ENCODE measurements at regions not wholly inside any gene's neighbourhood (a gene's known extent, or its start where the extent isn't known, plus 50 kb on each side); places are given as distances from the start of the nearest gene placed in this dataset.

DNA sequence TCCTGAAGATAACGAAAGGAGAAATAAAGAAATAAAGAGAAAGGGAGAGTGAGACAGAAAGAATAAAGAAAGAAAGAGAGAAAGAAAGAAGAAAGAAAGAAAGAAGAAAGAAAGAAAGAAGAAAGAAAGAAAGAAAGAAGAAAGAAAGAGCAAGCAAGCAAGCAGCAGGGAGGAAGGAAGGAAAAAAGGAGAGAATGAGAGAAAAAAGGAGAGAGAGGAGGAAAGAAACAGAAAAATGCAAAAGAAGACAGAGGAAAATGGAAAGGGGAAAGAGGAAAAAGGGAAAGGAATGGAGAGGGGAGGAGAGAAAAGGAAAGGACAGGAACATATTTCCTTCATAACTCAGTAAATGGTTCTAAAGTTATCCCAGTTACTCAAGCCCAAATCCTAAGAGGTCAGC lies 978.8 kb upstream of the CDH9 start:
- H3K27ac ChIP-seq, result no peak overlapping the region
- TF ChIP-seq CTCF (IDR thresholded peaks at IDR 0.05) (no peak), ZFX (IDR thresholded peaks at IDR 0.05; ENCODE audit: borderline replicate concordance) (no peak)

- no peak overlapping the region for H3K27ac ChIP-seq
- TF ChIP-seq CTCF (IDR thresholded peaks at IDR 0.05) (peak; percentile 67), ZFX (IDR thresholded peaks at IDR 0.05; ENCODE audit: borderline replicate concordance) (no peak)
Measured at GRCh38 chr5:28014779-28015178, 976.4 kb upstream of the CDH9 start.

GRCh38 chr5:28012538-28012937 lies 974.2 kb upstream of the CDH9 start:
- TF ChIP-seq CTCF (IDR thresholded peaks at IDR 0.05) (no peak), ZFX (IDR thresholded peaks at IDR 0.05; ENCODE audit: borderline replicate concordance) (no peak)
- no peak overlapping the region for H3K27ac ChIP-seq

DNA sequence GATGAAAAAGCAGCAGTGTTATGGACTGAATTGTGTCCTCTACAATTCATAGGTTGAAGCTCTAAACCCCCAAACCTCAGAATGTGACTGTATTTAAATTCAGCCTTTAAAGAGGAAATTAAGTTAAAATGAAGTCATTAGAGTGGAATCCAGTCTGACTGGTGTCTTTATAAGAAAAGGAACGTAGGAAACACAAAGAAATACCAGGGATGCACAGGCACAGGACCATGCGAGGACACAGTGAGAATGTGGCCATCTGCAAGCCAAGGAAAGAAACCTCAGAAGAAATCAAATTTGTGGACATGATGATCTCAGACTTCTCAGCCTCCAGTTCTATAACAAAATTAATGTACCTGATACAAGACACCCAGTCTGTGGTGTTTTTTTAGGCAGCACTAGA lies 971.2 kb upstream of the CDH9 start:
- H3K27ac ChIP-seq, result no peak overlapping the region
- TF ChIP-seq ZFX (IDR thresholded peaks at IDR 0.05; ENCODE audit: borderline replicate concordance) (no peak), CTCF (IDR thresholded peaks at IDR 0.05) (no peak)

GRCh38 chr5:27996665-27997064 lies 958.3 kb upstream of the CDH9 start:
- no peak overlapping the region for H3K27ac ChIP-seq
- no peak for TF ChIP-seq CTCF (IDR thresholded peaks at IDR 0.05)
- no peak for TF ChIP-seq ZFX (IDR thresholded peaks at IDR 0.05; ENCODE audit: borderline replicate concordance)

GRCh38 chr5:27995867-27996266 lies 957.5 kb upstream of the CDH9 start:
- H3K27ac ChIP-seq, result no peak overlapping the region
- TF ChIP-seq CTCF (IDR thresholded peaks at IDR 0.05), result no peak
- TF ChIP-seq ZFX (IDR thresholded peaks at IDR 0.05; ENCODE audit: borderline replicate concordance), result no peak

DNA sequence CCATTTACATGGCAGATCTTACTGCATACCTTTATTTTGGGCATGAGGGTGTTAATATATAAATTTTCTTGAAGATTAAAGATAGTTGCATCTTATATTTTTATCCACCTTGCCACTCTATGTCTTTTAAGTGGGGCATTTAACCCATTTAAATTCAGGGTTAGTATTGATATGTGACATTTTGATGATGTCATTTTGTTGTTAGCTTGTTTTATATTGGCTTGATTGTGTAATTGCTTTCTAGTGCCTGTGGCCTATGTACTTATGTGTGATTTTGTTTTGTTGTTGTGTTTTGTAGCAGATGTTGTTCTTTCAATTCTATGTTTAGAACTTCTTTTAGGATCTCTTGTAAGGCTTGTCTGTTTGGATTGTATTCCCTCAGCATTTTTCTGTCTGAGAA lies 939.9 kb upstream of the CDH9 start:
- H3K27ac ChIP-seq, result no peak overlapping the region
- TF ChIP-seq CTCF (IDR thresholded peaks at IDR 0.05) (no peak), ZFX (IDR thresholded peaks at IDR 0.05; ENCODE audit: borderline replicate concordance) (no peak)
